T-helper 1 cell treated with Interleukin-12 subunit alpha and Interleukin-12 subunit beta and Interleukin-4 antibody, amounts not matched to agents 30 ng/mL and 1 ng/mL, for 36 hours (primary cell): ENCODE measurements at regions not wholly inside any gene's neighbourhood (a gene's known extent, or its start where the extent isn't known, plus 50 kb on each side); places are given as distances from the start of the nearest gene placed in this dataset.
"Not testable (repeated sequence)": the region's sequence is repeated elsewhere in the genome, so short reads cannot be mapped to it uniquely, and the experiment has no call there.

Source experiments
- intact Hi-C: fragments of 100-400 bp; cut with micrococcal nuclease; formaldehyde crosslinking; loops from one replicate; pipeline ENCODE4 v1.15.1; 2024

DNA sequence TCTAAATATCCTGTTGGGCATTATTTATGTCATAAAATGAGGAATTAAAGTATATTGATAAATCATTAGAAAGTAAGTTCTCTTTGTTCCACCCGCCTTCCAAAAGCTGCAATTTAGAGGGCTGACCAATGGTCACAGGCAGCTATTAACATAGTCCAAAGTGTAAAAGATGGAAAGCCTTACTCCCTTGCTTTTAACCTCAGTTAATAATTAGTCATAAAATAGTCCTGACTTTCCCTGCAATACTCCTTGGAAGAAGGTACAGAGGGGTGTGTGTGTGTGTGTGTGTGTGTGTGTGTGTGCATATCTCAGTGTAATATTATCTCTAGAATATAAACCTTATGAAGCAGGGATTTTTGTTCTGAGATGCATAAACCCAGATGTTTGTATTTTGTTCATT, 275.4 kb downstream of the FAT4 start:
- intact Hi-C loops, result no loop called here

DNA sequence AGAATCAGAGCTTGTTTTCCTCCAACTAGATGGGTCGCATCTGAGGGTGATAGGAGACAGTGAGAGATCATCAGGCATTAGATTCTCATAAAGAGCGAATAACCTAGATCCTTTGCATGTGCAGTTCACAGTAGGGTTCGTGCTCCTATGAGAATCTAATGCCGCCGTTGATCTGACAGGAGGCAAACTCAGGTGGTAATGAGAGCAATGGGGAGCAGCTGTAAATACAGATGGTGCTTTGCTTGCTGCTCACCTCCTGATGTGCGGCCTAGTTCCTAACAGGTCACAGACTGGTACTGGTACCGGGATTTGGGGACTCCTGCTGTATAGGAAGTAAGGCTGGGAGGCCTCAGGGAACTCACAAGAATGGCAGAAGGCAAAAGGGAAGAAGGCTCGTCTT, 276.5 kb downstream of the FAT4 start:
- intact Hi-C loops, result no loop called here

DNA sequence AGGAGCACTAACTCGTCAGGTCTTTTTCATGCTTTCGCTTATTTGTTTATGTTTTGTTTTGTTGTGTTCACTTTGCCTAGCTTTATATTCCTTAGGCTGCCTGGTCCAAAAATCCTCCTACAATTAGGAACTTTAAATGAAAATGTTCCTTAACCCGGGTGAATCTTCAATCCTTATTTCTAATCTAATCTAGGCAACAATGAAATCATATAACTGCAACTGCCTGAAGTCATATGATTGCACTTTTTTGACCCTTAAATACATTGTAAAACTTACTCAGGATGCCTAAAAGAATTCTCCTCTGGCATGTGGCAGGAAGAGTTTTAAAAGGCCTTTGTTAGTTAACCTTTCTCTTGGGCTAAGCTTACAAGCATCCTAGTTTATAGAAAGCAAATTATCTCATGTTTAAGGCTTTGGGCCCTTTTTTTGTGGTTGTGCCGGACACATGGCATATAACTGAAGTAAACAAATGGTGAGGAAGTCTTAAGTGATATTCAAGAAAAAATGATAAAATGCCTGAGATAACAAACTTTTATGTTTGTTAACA, 279.4 kb downstream of the FAT4 start:
- intact Hi-C loops, result no loop called here

DNA sequence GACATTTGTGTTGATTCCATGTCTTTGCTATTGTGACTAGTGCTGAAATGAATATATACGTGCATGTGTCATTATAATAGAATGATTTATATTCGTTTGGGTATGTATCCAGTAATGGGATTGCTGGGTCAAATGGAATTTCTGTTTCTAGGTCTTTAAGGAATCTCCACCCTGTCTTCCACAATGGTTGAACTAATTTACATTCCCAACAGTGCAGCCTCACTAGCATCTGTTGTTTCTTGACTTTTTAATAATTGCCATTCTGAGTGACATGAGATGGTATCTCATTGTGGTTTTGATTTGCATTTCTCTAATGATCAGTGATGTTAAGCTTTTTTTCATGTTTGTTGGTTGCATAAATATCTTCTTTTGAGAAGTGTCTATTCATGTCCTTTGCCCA, 291.2 kb downstream of the FAT4 start:
- intact Hi-C loops, result not testable (repeated sequence)

DNA sequence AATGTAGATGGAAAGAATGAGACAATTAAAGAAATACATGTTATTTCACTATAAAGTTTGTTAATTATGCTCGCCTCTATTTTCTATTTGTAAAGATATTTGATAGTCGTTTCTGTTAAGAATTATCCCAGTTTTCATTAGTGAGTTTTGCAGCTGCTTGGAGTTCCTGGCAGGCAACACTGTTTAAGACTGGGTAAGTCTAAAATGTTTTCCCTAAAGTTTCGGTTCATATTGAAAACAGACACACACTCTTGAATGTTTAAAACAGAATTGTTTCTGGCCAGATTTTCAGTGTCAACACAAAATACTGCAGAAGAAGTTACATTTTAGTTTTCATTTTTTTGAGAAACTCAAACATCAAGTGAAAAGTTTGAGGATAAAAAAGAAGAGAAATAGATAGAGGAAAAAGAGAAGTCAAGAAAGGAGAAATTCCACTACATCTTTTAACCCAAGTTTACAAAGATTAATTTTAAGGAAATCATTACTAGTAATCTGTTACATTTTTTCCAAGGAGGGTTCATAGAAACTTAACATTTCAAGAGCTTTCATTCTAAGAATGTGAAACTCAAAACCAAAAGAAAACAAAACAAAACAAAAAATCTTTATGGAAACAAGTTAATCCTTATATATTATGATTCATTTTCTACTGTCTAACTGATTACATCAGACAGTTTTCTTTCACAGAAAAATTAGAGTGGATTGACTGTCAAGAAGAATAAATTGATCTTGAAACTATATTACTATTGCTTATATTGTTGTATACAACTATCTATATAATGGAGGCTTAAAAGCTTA, 305.5 kb downstream of the FAT4 start:
- intact Hi-C loops, result no loop called here

- intact Hi-C loops, result no loop called here
These were observed 310.2 kb downstream of the FAT4 start for GRCh38 chr4:125624951-125625350.

GRCh38 chr4:125626946-125627345, 312.2 kb downstream of the FAT4 start:
- intact Hi-C loops, result no loop called here

GRCh38 chr4:125639182-125639621, 324.4 kb downstream of the FAT4 start:
- intact Hi-C loops, result no loop called here

- intact Hi-C loops, result no loop called here
These were observed 326.9 kb downstream of the FAT4 start for GRCh38 chr4:125641611-125642010.

- intact Hi-C loops, result no loop called here
These were observed 327.9 kb downstream of the FAT4 start for GRCh38 chr4:125642645-125643044.

DNA sequence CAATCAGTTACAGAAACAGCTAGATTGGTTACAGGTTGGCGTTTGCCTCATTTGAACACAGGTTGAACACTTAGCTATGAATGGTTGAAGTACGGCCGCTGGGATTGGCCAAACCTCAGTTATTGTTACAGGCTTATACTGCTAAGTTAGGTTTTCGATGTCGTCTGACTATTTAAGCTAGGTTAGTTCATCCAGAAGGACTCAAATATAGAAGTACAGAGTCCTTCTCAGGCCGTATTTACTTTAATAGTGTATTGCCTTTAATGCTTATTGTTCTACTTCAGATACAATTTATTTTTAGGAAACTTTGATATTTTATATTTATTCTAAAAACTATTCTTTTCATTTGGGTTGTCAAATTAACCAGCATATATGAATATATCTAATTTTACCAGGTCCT, 334.7 kb downstream of the FAT4 start:
- intact Hi-C loops, result no loop called here

DNA sequence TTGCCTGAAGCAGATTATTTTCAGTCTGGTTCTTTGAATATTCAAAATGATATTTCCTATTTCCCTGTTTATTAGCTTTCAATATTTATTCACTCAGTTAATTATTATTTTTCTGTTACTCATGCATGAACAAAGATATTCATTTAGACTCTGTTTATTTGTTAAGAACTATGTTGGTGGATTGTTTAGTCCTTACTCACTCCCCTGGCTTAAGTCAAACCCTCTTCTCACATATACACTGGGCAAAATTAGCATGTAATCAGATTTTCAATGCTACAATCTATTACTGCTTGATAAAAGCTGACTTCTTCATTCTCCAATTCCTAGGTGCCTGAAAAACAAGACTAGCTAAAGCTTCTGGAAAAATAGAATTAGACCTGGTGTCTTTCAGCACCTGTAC, 335.8 kb downstream of the FAT4 start:
- intact Hi-C loops, result no loop called here

GRCh38 chr4:125651707-125652357, 337.1 kb downstream of the FAT4 start:
- intact Hi-C loops, result not testable (repeated sequence)

- intact Hi-C loops, result no loop called here
These were observed 344.0 kb downstream of the FAT4 start for GRCh38 chr4:125658773-125659172.

DNA sequence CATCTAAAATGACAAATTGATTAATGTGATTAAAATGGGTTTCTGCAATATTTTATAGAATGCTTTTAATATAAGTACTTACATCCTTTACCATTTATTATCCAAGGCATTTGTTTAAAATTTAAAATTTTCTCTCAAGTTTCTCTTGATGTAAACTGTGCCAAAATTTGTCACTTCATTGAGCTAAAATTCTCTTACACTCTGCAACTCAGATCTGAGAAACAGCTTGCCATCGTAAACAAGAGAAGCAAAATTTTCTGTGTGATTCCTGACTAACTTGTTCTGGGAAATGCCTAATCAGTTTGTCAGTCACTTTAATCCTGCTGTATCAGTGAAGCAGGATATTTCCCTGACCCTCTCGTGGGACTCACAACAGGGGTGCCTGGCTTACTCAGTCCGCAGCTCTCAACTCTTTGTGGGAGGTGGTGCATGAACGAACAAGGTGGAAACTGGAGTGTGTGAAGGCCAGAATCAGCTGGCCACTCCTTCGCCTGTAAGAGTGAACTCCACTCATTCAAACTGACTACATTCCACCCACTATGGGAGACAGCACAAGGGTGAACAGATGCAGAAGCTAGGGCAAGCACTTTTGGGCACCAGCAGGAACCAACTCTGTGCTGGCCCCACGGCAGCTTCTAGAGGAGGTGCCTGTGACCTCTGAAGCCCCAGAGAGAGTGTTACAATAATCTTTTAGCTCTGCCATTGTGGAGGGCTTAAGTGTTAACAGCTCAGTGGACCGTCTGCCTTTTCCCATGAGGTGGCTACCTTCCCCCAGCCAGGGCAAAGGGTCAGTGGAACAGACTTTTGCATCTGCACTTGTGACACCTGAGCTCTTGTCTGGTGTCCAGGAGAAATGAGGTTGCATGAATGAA, 349.4 kb downstream of the FAT4 start:
- intact Hi-C loops, result no loop called here

DNA sequence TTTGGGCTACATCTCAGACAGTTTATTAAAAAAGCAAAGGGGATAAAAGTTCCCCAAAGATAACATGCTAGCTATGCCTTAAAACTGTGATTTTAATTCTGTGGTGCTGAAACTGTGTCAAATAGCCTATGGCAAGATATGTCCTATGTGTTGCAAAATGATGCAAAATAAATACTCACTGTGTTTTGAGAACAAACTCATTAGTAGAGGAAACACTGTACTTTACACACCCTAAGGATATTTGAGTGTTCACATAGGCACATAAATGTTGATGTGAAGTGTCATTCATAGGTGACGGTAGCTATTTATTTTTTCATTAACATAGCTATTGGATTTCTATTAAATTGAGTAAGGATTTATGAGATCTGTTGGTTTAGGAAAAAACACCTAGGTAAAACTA, 351.9 kb downstream of the FAT4 start:
- intact Hi-C loops, result no loop called here

DNA sequence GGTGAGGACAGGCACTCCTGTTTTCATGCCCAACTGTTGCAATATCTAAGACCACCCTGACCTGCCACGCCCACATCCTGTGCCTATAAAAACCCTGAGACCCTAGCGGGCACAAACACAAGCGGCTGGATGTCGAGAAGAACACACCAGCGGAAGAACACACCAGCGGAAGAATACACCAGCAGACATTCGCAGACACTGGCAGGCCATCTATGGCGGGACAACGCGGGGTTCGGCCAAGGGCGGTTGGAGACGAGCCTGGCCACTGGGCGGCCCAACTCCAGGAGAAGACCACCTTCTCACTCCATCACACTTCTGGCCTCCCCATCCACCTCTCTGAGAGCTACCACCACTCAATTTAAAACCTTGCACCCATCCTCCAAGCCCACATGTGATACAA, 361.4 kb downstream of the FAT4 start:
- intact Hi-C loops, result no loop called here

DNA sequence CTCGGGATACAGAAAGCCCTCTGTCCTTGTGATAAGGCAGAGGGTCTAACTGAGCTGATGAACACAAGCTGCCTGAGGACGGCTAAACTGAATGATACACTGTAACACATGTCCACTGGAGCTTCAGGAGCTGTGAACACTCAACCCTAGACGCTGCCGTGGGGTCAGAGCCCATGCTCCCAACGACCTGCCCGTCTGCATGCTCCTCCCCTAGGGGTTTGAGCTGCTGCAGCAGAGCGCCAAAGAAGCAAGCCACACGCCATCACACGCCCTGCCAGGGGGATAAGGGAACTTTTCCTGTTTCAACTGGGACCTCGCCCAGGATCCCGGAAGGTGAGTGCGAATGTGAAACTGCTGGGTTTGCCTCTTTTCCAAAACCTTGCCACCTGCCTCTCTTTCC, 361.8 kb downstream of the FAT4 start:
- intact Hi-C loops, result no loop called here

DNA sequence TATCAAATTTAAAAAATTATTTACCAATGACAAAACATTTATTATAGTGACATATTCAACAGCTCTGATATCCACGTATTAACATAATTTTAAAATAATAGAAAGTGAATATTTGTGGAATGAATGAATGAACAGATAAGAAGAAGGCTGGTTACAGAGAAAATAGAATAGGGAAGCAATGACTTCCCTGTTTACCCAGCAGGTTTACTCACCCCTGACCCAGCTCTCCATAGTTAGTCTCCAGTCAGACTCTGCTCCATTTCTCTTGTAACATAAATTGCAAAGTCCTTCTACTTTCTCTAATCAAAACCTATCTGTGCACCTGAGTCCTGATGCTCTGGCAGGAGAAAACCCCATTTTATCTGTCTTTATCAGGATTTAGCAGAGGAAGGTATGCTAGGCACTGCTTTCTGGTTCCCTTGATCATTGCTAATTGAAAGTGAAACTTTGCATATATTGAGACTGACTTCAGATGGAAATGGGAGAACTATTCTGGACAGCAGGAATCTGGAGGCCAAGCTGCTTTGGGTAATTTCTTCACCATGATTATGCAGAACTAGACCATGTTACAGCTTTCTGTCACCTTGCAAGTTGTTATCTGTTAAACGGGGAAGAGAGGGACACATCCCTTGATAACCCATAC, 363.0 kb downstream of the FAT4 start:
- intact Hi-C loops, result no loop called here

DNA sequence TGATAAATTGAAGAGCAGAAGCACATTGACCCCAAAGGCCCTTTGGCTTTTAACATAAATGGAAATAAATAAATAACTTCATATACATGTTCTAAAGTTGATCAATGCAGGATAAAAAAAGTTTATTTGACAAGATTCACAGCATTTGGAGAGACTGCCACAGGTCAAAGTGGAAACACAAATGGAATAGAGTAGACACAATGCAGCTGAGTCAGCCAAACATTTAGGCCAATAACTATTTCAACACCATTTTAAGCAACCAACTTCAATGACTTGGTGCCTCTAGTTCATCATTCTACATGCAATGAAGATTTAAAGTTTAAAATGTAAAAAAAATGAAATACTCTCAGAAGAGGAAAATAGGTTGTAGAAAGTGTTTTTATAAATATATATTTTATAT, 365.2 kb downstream of the FAT4 start:
- intact Hi-C loops, result no loop called here

- intact Hi-C loops, result no loop called here
These were observed 366.5 kb downstream of the FAT4 start for GRCh38 chr4:125681240-125681639.
